ENCODE measurements at regions not wholly inside any gene's neighbourhood (a gene's known extent, or its start where the extent isn't known, plus 50 kb on each side); places are given as distances from the start of the nearest gene placed in this dataset.
"Not testable (repeated sequence)": the region's sequence is repeated elsewhere in the genome, so short reads cannot be mapped to it uniquely, and the experiment has no call there.

GRCh38 chr5:124623265-124623664 is 123.2 kb downstream of the ZNF608 start:
- H3K27me3 Mint-ChIP-seq = peaks cover 15% of the 10 kb centered on the region
- no peaks in the 10 kb centered on the region for H3K9me3 Mint-ChIP-seq
- H3K27ac Mint-ChIP-seq = no peak overlapping the region
- DNase-seq = no peak
- H3K4me3 Mint-ChIP-seq = no peak overlapping the region
- H3K4me1 Mint-ChIP-seq (ENCODE audit: low read depth) = no peaks in the 10 kb centered on the region
- H3K36me3 Mint-ChIP-seq (ENCODE audit: low read depth) = no peaks in the 10 kb centered on the region

GRCh38 chr5:124622851-124623250 is 123.6 kb downstream of the ZNF608 start:
- Mint-ChIP-seq H3K27me3 (peaks cover 15% of the 10 kb centered on the region), H3K36me3 (ENCODE audit: low read depth) (no peaks in the 10 kb centered on the region), H3K4me1 (ENCODE audit: low read depth) (no peaks in the 10 kb centered on the region), H3K9me3 (no peaks in the 10 kb centered on the region), H3K4me3 (no peak overlapping the region), H3K27ac (no peak overlapping the region)
- no peak for DNase-seq

GRCh38 chr5:124621279-124621678 is 125.2 kb downstream of the ZNF608 start:
- DNase-seq = no peak
- no peak overlapping the region for H3K27ac Mint-ChIP-seq
- H3K4me1 Mint-ChIP-seq (ENCODE audit: low read depth) = no peaks in the 10 kb centered on the region
- peaks cover 13% of the 10 kb centered on the region for H3K27me3 Mint-ChIP-seq
- no peaks in the 10 kb centered on the region for H3K36me3 Mint-ChIP-seq (ENCODE audit: low read depth)
- no peak overlapping the region for H3K4me3 Mint-ChIP-seq
- H3K9me3 Mint-ChIP-seq = no peaks in the 10 kb centered on the region

GRCh38 chr5:124620743-124621142 is 125.7 kb downstream of the ZNF608 start:
- Mint-ChIP-seq H3K27ac (no peak overlapping the region), H3K4me1 (ENCODE audit: low read depth) (no peaks in the 10 kb centered on the region), H3K9me3 (no peaks in the 10 kb centered on the region), H3K4me3 (no peak overlapping the region), H3K27me3 (peaks cover 9% of the 10 kb centered on the region), H3K36me3 (ENCODE audit: low read depth) (no peaks in the 10 kb centered on the region)
- DNase-seq = no peak

DNA sequence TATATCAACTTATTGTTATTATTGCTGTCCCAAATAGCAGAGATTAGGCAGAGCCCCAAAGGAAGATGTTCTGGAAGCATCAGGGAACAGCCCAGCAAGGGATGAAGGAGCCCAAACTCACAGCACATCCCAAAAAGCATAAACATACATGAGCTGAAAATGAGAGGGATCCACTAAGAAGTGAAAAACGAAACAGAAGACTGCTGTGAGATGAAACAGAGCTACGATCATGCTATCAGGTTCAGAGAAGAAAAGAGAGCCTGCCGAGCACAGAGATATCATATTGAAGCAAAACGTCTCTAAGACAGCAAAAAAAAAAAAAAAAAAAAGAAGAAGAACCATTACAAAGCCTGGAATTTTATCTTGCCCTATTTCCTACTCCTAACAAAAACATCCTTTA is 127.3 kb downstream of the ZNF608 start:
- no peak for DNase-seq
- no peaks in the 10 kb centered on the region for H3K9me3 Mint-ChIP-seq
- peaks cover 6% of the 10 kb centered on the region for H3K27me3 Mint-ChIP-seq
- H3K4me3 Mint-ChIP-seq = no peak overlapping the region
- H3K4me1 Mint-ChIP-seq (ENCODE audit: low read depth) = no peaks in the 10 kb centered on the region
- H3K36me3 Mint-ChIP-seq (ENCODE audit: low read depth) = no peaks in the 10 kb centered on the region
- H3K27ac Mint-ChIP-seq = no peak overlapping the region

DNA sequence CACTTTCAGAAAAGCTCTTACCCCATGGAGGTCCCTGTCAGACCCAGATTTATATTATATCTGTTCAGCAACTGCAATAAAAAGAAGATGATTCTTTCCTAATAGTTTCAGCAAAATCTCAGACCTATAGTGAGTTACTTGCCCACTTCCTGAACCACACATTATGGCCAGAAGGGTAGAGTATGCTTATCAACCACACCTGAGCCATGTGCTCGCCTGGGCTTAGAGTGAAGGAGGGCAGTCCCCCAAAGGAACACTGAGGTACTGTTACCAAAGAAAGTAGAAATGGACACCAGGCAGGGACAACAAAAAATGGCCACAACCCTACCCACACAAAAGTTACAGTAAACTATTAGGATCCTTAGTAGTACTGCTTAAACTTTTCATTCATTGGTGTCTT is 128.7 kb downstream of the ZNF608 start:
- DNase-seq = no peak
- H3K27me3 Mint-ChIP-seq = peaks cover 6% of the 10 kb centered on the region
- no peaks in the 10 kb centered on the region for H3K9me3 Mint-ChIP-seq
- no peaks in the 10 kb centered on the region for H3K4me1 Mint-ChIP-seq (ENCODE audit: low read depth)
- H3K4me3 Mint-ChIP-seq = no peak overlapping the region
- no peak overlapping the region for H3K27ac Mint-ChIP-seq
- no peaks in the 10 kb centered on the region for H3K36me3 Mint-ChIP-seq (ENCODE audit: low read depth)

DNA sequence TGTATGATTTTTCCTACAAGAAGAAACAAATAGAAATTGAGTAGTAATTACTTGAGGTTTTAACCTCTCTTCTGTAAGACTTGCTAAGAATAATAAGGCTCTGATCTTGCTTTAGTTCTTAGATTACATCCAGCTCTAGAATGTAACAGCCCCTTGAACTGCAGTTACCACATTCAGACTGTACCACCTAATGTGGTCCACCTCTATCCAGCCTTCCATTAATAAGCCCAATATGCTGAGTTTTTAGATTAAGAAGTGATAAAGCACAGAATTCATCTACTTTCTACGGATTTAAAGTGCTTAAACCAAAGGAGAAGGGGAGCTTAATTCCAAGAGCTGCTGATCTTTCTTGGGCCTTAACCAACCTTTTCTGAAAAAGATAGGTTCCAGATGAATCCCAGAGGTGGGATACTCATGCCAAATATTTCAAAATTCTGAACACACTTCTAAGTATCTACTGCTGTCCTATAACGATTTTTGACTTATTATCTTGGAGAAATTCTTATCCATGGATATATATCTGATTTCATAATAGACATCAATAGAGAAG is 131.5 kb downstream of the ZNF608 start:
- Mint-ChIP-seq H3K4me1 (ENCODE audit: low read depth) (no peaks in the 10 kb centered on the region), H3K27ac (no peak overlapping the region), H3K4me3 (no peak overlapping the region), H3K36me3 (ENCODE audit: low read depth) (no peaks in the 10 kb centered on the region), H3K27me3 (peaks cover 8% of the 10 kb centered on the region), H3K9me3 (no peaks in the 10 kb centered on the region)
- no peak for DNase-seq

- H3K9me3 Mint-ChIP-seq = no peaks in the 10 kb centered on the region
- no peak overlapping the region for H3K27ac Mint-ChIP-seq
- DNase-seq = no peak
- no peaks in the 10 kb centered on the region for H3K36me3 Mint-ChIP-seq (ENCODE audit: low read depth)
- peaks cover 7% of the 10 kb centered on the region for H3K27me3 Mint-ChIP-seq
- no peaks in the 10 kb centered on the region for H3K4me1 Mint-ChIP-seq (ENCODE audit: low read depth)
- H3K4me3 Mint-ChIP-seq = no peak overlapping the region
Observed at GRCh38 chr5:124614105-124614504, 132.3 kb downstream of the ZNF608 start.

GRCh38 chr5:124613273-124613953 is 133.0 kb downstream of the ZNF608 start:
- Mint-ChIP-seq H3K4me1 (ENCODE audit: low read depth) (no peaks in the 10 kb centered on the region), H3K36me3 (ENCODE audit: low read depth) (no peaks in the 10 kb centered on the region), H3K27me3 (peaks cover 10% of the 10 kb centered on the region), H3K4me3 (no peak overlapping the region), H3K9me3 (no peaks in the 10 kb centered on the region), H3K27ac (no peak overlapping the region)
- no peak for DNase-seq

DNA sequence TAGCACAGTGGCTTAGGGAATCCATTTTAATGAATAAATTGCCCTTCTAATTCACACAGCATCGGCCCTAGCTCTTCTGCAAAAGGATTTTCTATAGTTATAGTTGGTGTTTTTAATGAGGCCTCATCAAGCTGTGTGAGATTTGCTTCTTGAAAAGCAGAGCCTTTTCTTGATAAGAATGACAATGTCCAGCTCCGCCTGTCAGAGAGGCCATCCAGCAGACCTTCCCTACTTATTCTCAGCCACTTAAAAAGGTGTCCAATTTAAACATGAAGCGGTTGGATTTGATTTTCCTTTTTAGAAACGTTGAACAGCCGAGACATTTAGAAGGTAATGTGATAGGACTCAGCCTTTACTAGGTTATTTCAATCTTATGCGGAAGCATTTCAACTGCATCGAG is 134.4 kb downstream of the ZNF608 start:
- Mint-ChIP-seq H3K4me3 (no peak overlapping the region), H3K36me3 (ENCODE audit: low read depth) (no peaks in the 10 kb centered on the region), H3K27ac (no peak overlapping the region), H3K9me3 (no peaks in the 10 kb centered on the region), H3K4me1 (ENCODE audit: low read depth) (no peaks in the 10 kb centered on the region), H3K27me3 (peaks cover 15% of the 10 kb centered on the region)
- no peak for DNase-seq

DNA sequence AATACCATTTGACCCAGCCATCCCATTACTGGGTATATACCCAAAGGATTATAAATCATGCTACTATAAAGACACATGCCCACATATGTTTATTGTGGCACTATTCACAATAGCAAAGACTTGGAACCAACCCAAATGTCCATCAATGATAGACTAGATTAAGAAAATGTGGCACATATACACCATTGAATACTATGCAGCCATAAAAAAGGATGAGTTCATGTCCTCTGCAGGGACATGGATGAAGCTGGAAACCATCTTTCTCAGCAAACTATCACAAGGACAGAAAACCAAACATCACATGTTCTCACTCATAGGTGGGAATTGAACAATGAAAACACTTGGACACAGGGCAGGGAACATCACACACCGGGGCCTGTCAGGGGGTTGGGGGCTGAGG is 135.2 kb downstream of the ZNF608 start:
- not testable (repeated sequence) for H3K4me3 Mint-ChIP-seq

GRCh38 chr5:124609685-124610084 is 136.8 kb downstream of the ZNF608 start:
- not testable (repeated sequence) for H3K36me3 Mint-ChIP-seq (ENCODE audit: low read depth); H3K4me1 Mint-ChIP-seq (ENCODE audit: low read depth); DNase-seq; H3K9me3 Mint-ChIP-seq; H3K4me3 Mint-ChIP-seq; H3K27ac Mint-ChIP-seq
- H3K27me3 Mint-ChIP-seq = peaks cover 17% of the 10 kb centered on the region

More for the DNA sequence above, 135.2 kb downstream of the ZNF608 start:
- not testable (repeated sequence) for DNase-seq; H3K9me3 Mint-ChIP-seq; H3K36me3 Mint-ChIP-seq (ENCODE audit: low read depth); H3K4me1 Mint-ChIP-seq (ENCODE audit: low read depth); H3K27ac Mint-ChIP-seq
- H3K27me3 Mint-ChIP-seq = peaks cover 15% of the 10 kb centered on the region

DNA sequence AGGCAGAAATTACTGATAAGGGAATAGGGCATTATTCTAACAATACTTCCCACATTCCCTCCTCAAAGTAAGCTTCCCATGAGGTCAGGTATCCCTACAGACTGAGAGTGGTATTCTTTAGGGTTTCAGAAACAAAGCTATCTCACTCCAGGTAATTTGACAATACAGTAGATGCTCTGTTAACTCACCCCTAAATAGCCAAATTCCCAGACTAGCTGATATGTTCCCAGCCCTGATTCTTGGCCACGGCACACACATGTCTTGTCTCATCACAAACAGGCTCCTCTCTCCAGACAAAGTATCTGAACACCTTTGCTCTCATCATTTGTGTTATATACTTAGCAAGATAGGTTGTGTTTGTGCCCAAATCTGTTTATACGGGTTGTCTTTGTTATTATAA is 139.9 kb downstream of the ZNF608 start:
- no peaks in the 10 kb centered on the region for H3K4me1 Mint-ChIP-seq (ENCODE audit: low read depth)
- no peak for DNase-seq
- H3K27me3 Mint-ChIP-seq = peaks cover 21% of the 10 kb centered on the region
- no peak overlapping the region for H3K27ac Mint-ChIP-seq
- H3K36me3 Mint-ChIP-seq (ENCODE audit: low read depth) = no peaks in the 10 kb centered on the region
- H3K4me3 Mint-ChIP-seq = no peak overlapping the region
- H3K9me3 Mint-ChIP-seq = no peaks in the 10 kb centered on the region

DNA sequence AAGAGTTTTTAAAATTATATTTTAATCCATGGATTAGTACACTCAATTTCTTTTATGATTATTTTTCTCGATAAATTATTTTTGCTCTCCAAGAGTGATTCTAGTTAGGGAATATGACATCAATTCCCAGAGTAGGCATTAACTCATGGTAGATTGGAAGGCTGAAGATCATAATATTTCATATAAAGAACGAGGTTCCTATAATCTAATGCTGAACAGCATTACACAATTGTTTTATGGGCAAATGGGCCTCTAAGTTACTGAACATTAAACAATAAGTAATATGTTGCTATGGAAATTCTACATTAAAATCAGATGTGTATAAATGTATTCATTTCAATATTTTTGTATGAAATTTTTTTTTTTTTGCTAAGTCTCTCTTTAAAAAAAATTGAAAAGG is 140.3 kb downstream of the ZNF608 start:
- Mint-ChIP-seq H3K27ac (no peak overlapping the region), H3K36me3 (ENCODE audit: low read depth) (no peaks in the 10 kb centered on the region), H3K4me3 (no peak overlapping the region), H3K27me3 (peaks cover 21% of the 10 kb centered on the region), H3K9me3 (no peaks in the 10 kb centered on the region), H3K4me1 (ENCODE audit: low read depth) (no peaks in the 10 kb centered on the region)
- DNase-seq = no peak

GRCh38 chr5:124605541-124605940 is 140.9 kb downstream of the ZNF608 start:
- no peak overlapping the region for H3K4me3 Mint-ChIP-seq
- H3K27ac Mint-ChIP-seq = no peak overlapping the region
- H3K36me3 Mint-ChIP-seq (ENCODE audit: low read depth) = no peaks in the 10 kb centered on the region
- no peaks in the 10 kb centered on the region for H3K9me3 Mint-ChIP-seq
- no peaks in the 10 kb centered on the region for H3K4me1 Mint-ChIP-seq (ENCODE audit: low read depth)
- DNase-seq = no peak
- H3K27me3 Mint-ChIP-seq = peaks cover 17% of the 10 kb centered on the region

GRCh38 chr5:124604419-124604818 is 142.0 kb downstream of the ZNF608 start:
- H3K9me3 Mint-ChIP-seq = no peaks in the 10 kb centered on the region
- H3K27ac Mint-ChIP-seq = no peak overlapping the region
- no peaks in the 10 kb centered on the region for H3K36me3 Mint-ChIP-seq (ENCODE audit: low read depth)
- no peaks in the 10 kb centered on the region for H3K4me1 Mint-ChIP-seq (ENCODE audit: low read depth)
- H3K4me3 Mint-ChIP-seq = no peak overlapping the region
- H3K27me3 Mint-ChIP-seq = peaks cover 24% of the 10 kb centered on the region
- DNase-seq = no peak
